ENCODE measurements at regions not wholly inside any gene's neighbourhood (a gene's known extent, or its start where the extent isn't known, plus 50 kb on each side); places are given as distances from the start of the nearest gene placed in this dataset.

DNA sequence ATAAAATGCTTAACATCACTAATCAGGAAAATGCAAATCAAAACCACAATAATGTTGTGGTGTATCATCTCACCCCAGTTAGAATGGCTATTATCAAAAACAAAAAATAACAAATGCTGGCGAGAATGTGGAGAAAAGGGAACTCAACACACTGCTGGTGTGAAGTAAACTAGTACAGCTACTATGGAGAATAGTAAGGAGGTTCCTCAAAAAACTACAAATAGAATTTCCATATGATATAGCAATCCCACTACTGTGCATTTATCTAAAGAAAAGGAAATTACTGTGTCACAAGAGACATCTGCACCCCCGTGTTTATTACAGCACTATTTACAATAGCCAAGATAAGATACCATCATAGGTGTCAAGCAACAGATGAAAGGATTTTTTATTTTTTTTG is 214.5 kb upstream of the RASA1 start:
- TF ChIP-seq, protein P1, sequence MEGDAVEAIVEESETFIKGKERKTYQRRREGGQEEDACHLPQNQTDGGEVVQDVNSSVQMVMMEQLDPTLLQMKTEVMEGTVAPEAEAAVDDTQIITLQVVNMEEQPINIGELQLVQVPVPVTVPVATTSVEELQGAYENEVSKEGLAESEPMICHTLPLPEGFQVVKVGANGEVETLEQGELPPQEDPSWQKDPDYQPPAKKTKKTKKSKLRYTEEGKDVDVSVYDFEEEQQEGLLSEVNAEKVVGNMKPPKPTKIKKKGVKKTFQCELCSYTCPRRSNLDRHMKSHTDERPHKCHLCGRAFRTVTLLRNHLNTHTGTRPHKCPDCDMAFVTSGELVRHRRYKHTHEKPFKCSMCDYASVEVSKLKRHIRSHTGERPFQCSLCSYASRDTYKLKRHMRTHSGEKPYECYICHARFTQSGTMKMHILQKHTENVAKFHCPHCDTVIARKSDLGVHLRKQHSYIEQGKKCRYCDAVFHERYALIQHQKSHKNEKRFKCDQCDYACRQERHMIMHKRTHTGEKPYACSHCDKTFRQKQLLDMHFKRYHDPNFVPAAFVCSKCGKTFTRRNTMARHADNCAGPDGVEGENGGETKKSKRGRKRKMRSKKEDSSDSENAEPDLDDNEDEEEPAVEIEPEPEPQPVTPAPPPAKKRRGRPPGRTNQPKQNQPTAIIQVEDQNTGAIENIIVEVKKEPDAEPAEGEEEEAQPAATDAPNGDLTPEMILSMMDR (conservative IDR thresholded peaks at IDR 0.05; ENCODE audit: low read length): no peak
- no peak for TF ChIP-seq EZH2phosphoT487 (IDR thresholded peaks at IDR 0.05; ENCODE audit: borderline replicate concordance, low read depth, low read length)

Data from OCI-LY7 (cell line).